ENCODE measurements at regions not wholly inside any gene's neighbourhood (a gene's known extent, or its start where the extent isn't known, plus 50 kb on each side); places are given as distances from the start of the nearest gene placed in this dataset.

DNA sequence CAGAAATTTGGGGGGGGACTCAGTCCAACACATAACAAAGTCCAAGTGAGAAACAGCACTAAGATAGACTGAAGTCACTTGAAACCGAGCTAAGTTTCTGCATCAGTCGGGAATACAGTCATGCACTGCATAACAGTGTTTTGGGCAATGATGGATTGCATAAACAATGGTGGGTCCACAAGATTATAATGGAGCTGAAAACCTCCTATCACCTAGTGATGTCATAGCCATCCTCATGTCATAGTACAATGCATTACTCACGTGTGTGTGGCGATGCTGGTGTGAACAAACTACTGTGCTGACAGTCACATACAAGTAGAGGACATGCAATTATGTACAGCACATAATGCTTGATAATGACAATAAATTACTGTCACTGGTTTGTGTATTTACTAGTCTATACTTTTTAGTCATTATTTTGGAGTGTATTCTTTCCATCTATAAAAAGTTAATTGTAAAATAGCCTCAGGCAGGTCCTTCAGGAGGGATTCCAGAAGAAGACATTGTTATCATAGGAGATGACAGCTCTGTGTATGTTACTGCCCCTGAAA lies 154.5 kb upstream of the ECI2 start:
- DNase-seq (ENCODE audit: insufficient read length, low spot score), result no peak
- FAIRE-seq, result no peak
- TF ChIP-seq, protein P1, sequence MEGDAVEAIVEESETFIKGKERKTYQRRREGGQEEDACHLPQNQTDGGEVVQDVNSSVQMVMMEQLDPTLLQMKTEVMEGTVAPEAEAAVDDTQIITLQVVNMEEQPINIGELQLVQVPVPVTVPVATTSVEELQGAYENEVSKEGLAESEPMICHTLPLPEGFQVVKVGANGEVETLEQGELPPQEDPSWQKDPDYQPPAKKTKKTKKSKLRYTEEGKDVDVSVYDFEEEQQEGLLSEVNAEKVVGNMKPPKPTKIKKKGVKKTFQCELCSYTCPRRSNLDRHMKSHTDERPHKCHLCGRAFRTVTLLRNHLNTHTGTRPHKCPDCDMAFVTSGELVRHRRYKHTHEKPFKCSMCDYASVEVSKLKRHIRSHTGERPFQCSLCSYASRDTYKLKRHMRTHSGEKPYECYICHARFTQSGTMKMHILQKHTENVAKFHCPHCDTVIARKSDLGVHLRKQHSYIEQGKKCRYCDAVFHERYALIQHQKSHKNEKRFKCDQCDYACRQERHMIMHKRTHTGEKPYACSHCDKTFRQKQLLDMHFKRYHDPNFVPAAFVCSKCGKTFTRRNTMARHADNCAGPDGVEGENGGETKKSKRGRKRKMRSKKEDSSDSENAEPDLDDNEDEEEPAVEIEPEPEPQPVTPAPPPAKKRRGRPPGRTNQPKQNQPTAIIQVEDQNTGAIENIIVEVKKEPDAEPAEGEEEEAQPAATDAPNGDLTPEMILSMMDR (IDR thresholded peaks at IDR 0.05; ENCODE audit: insufficient read depth, missing control alignments), result no peak

DNA sequence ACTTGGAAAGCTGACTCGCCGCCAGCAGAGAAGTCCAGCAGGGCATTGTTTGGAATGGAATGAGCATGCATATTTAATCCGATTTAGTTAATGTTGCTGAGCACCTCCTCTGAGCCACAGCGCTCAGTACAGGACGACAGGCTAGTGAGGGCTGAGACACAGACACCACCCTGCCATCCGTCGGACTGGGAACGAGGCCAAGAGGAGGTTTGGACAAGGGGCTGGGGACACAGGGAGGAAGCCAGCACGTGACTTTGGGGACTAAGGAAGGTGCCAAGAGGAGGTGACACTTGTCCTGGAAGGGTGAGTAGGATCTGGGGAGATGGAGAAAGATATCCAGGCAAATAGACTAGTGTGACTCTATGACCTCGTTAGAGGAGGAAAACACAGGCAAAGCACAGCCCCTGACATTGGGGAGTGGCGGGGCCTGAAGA lies 152.5 kb upstream of the ECI2 start:
- DNase-seq (ENCODE audit: insufficient read length, low spot score) (peak; percentile 42), FAIRE-seq (no peak)
- TF ChIP-seq, protein P1 (IDR thresholded peaks at IDR 0.05; ENCODE audit: insufficient read depth, missing control alignments), result no peak

DNA sequence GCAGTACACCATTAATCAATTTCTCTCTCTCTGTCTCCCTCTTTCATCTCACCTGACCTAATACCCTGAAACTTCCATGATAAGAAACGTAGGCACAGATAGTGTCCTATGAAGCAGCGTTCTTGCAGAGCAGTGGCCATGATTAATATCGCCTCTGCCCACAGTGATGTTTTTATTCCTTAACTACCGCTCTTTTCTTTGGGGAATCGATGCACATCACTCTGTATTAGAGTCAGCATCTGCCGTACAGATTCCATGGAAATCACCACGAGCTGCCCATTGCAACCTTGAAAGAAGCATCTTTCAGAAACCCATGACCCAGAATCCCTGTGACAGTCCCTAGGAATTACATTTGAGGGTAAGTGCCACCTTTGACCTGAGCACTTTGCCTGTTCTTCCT lies 152.0 kb upstream of the ECI2 start:
- FAIRE-seq, result no peak
- TF ChIP-seq, protein P1 (IDR thresholded peaks at IDR 0.05; ENCODE audit: insufficient read depth, missing control alignments), result no peak
- no peak for DNase-seq (ENCODE audit: insufficient read length, low spot score)

DNA sequence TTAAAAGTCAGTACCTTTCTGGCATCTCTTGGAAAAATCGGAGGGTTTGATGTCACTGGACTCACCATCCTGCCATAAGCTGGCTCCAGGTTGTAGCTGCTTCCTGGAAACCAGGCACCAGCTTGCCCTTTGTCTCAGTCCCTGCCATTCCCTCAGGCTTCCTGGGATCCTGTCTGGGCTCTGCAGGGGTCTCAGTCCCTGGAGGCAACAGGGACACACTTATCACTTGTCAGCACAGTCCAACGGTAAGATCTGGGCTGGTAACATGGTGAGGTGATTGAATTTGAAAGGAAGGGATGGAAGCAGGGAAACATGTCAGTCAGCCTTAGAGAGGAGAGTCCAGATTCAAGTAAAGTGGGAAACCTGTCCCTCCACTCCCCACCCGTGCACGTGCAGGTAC lies 147.6 kb upstream of the ECI2 start:
- TF ChIP-seq, protein P1 (IDR thresholded peaks at IDR 0.05; ENCODE audit: insufficient read depth, missing control alignments), result no peak
- DNase-seq (ENCODE audit: insufficient read length, low spot score), result no peak
- FAIRE-seq, result no peak

DNA sequence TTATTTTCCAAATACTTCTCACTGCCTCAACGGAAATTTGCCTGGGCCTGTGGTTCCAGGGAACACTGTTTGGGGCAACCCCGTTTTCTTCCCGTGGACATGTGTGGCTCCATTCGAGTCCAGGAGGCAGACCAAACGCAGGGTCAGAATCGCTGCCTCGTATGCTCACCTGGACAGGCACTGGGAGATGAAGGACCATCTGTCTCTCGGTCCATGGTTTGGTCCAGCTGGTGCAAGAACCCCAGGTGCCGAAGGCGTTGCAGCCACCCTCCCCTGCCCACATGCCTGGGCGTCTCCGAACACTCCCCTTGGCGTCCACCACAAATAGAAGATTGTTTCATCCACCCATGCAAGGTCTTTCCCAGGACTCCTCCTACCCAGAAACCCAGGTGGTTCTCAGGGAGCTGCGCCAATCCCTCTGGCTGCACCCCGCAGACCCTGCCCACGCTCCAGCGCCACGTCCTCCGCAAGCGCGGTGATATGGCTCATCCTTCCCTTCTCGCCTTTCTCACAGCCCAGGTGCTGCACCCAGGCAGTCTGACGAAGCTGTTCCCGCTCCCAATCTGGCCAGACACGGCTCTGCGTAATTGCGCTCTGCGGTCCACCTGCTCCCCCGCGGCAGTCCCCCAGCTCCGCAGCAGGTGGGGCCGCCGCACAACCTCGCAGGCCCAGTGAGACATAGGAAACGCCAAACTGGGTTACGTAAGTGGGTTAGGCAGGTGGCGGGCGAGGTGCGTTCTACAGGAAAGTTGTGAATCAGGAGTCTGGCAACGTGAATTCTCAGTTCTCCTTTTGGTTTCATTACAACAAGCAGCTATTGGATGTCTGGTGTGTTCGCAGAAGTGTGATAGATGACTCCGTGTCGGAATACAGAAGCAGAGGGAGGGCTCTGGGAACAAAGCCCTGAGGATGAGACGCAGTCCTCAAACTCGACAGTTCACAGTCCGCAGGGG lies 146.2 kb upstream of the ECI2 start:
- FAIRE-seq (no peak), DNase-seq (ENCODE audit: insufficient read length, low spot score) (no peak)
- TF ChIP-seq, protein P1 (IDR thresholded peaks at IDR 0.05; ENCODE audit: insufficient read depth, missing control alignments), result no peak

DNA sequence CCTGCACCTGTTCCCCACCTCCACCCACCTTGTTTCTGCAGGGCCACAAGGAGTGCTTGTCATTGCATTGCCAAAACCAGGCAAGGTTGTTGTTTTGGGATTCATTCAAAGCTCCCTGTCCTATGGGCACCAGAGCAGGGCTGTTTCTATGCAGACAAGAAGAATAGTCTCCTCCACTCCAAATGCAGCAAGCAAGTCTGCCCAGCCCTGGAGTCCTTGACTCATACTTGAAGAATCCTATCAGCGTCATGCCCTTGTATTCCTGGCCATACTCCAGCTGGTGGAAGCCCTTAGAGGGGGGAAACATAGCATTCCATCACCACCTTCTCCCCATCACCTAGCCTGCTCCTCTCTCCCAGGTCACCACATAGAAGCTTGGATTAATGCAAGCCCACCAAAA lies 145.3 kb upstream of the ECI2 start:
- no peak for DNase-seq (ENCODE audit: insufficient read length, low spot score)
- no peak for FAIRE-seq
- TF ChIP-seq, protein P1 (IDR thresholded peaks at IDR 0.05; ENCODE audit: insufficient read depth, missing control alignments), result no peak

DNA sequence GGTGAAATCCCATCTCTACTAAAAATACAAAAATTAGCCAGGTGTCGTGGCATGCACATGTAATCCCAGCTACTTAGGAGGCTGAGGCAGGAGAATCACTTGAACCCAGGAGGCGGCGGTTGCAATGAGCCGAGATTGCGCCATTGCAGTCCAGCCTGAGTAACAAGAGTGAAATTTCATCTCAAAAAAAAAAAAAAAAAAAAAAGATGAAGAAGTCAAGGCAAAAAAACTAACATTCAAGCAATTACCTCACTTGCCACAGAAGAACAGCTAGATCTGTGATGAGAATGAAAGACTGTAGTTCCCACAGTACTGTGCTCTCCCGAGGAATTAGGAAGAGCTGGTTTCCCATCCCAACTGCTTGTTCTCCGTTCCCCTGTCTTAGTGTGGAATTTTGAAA lies 144.7 kb upstream of the ECI2 start:
- DNase-seq (ENCODE audit: insufficient read length, low spot score) (no peak), FAIRE-seq (no peak)
- TF ChIP-seq, protein P1 (IDR thresholded peaks at IDR 0.05; ENCODE audit: insufficient read depth, missing control alignments), result no peak

Measured in D721Med (cell line).